ENCODE measurements at regions not wholly inside any gene's neighbourhood (a gene's known extent, or its start where the extent isn't known, plus 50 kb on each side); places are given as distances from the start of the nearest gene placed in this dataset.

DNA sequence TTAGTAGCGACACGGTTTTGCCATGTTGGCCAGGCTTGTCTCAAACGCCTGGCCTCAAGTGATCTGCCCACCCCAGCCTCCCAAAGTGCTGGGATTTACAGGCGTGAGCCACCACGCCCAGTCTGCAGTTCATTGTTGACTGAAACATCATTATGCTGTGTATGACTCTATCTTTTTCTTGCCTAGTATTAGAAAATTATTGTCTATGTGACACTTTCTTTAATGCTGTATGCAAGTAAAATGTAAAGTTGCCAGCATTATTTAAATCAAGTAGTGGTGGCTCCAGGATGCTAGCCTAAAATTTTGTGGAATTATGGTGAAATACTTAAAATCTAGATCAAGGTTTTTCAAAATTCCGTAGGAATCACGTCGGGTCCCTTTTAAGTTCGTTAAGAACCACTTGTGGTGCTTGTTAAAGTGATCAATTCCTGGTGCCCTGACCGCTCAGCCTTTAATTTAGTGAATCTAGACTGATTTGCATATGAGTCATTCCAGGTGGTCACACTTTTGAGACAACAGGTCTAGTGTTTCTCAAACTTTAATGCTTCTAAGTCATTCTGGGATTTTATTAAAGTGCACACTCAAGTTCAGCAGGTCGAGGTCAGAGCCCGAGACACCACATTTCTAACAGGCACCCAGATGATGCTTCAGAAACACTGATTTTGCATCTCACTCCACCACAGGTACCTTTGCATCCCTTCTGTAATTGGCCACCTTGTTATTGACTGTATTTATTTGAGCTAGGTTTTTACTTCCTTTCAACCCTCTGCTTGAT, 132.6 kb upstream of the MTHFD1L start:
- Mint-ChIP-seq H3K36me3 (ENCODE audit: low read depth, unreplicated experiment) (peaks cover 2% of the 10 kb centered on the region), H3K9me3 (ENCODE audit: unreplicated experiment) (no peaks in the 10 kb centered on the region), H3K27me3 (ENCODE audit: low read depth, unreplicated experiment) (no peaks in the 10 kb centered on the region), H3K4me3 (ENCODE audit: unreplicated experiment) (no peak overlapping the region), H3K4me1 (ENCODE audit: low read depth, unreplicated experiment) (peaks cover 1% of the 10 kb centered on the region), H3K27ac (ENCODE audit: unreplicated experiment) (no peak overlapping the region)
- H3K9me3 ChIP-seq (ENCODE audit: insufficient read depth, low read depth, low read length), result no peaks in the 10 kb centered on the region
- H3K4me1 ChIP-seq (ENCODE audit: insufficient read depth, low read length), result no peaks in the 10 kb centered on the region
- FAIRE-seq (no peak), DNase-seq (ENCODE audit: low read depth) (no peak)
- no peak for TF ChIP-seq EZH2 (IDR thresholded peaks at IDR 0.05; ENCODE audit: insufficient read depth, low read length)
- TF ChIP-seq, protein P1, sequence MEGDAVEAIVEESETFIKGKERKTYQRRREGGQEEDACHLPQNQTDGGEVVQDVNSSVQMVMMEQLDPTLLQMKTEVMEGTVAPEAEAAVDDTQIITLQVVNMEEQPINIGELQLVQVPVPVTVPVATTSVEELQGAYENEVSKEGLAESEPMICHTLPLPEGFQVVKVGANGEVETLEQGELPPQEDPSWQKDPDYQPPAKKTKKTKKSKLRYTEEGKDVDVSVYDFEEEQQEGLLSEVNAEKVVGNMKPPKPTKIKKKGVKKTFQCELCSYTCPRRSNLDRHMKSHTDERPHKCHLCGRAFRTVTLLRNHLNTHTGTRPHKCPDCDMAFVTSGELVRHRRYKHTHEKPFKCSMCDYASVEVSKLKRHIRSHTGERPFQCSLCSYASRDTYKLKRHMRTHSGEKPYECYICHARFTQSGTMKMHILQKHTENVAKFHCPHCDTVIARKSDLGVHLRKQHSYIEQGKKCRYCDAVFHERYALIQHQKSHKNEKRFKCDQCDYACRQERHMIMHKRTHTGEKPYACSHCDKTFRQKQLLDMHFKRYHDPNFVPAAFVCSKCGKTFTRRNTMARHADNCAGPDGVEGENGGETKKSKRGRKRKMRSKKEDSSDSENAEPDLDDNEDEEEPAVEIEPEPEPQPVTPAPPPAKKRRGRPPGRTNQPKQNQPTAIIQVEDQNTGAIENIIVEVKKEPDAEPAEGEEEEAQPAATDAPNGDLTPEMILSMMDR (IDR thresholded peaks at IDR 0.05; ENCODE audit: insufficient read depth, low read depth, low read length), result no peak
- H3K27me3 ChIP-seq (ENCODE audit: insufficient read depth, low read length), result no peaks in the 10 kb centered on the region
- H4K20me1 ChIP-seq (ENCODE audit: insufficient read depth, low read length), result no peaks in the 10 kb centered on the region
- no peak overlapping the region for H2AFZ ChIP-seq (ENCODE audit: low read depth, low read length)
- H3K36me3 ChIP-seq (ENCODE audit: insufficient read depth, low read length), result no peaks in the 10 kb centered on the region
- H3K27ac ChIP-seq (ENCODE audit: low read depth, low read length), result no peak overlapping the region
- H3K79me2 ChIP-seq (ENCODE audit: insufficient read depth, low read length), result peaks cover 22% of the 10 kb centered on the region
- H3K9ac ChIP-seq (ENCODE audit: low read length), result no peak overlapping the region
- no peak overlapping the region for H3K4me2 ChIP-seq (ENCODE audit: low read length)
- H3K4me3 ChIP-seq (ENCODE audit: insufficient read depth, low read depth, low read length), result no peak overlapping the region

DNA sequence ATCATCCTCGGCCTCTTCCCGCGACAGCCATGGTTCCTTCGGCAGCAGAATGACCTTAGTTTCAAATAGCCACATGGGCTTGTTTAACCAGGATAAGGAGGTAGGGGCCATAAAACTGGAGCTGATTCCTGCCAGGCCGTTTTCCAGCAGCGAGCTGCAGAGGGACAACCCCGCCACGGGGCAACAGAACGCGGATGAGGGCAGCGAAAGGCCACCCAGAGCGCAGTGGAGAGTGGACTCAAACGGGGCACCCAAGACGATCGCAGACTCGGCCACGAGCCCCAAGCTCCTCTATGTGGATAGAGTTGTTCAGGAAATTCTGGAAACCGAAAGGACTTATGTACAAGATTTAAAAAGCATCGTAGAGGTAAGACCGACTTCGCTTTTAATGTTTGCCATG, 131.8 kb upstream of the MTHFD1L start:
- Mint-ChIP-seq H3K9me3 (ENCODE audit: unreplicated experiment) (no peaks in the 10 kb centered on the region), H3K4me3 (ENCODE audit: unreplicated experiment) (no peak overlapping the region), H3K27ac (ENCODE audit: unreplicated experiment) (no peak overlapping the region), H3K27me3 (ENCODE audit: low read depth, unreplicated experiment) (no peaks in the 10 kb centered on the region), H3K36me3 (ENCODE audit: low read depth, unreplicated experiment) (peaks cover 2% of the 10 kb centered on the region), H3K4me1 (ENCODE audit: low read depth, unreplicated experiment) (peaks cover 1% of the 10 kb centered on the region)
- FAIRE-seq (no peak), DNase-seq (ENCODE audit: low read depth) (no peak)
- no peak overlapping the region for H3K27ac ChIP-seq (ENCODE audit: low read depth, low read length)
- H4K20me1 ChIP-seq (ENCODE audit: insufficient read depth, low read length), result no peaks in the 10 kb centered on the region
- no peak overlapping the region for H3K4me2 ChIP-seq (ENCODE audit: low read length)
- TF ChIP-seq, protein P1 (IDR thresholded peaks at IDR 0.05; ENCODE audit: insufficient read depth, low read depth, low read length), result no peak
- TF ChIP-seq EZH2 (IDR thresholded peaks at IDR 0.05; ENCODE audit: insufficient read depth, low read length), result no peak
- H2AFZ ChIP-seq (ENCODE audit: low read depth, low read length), result no peak overlapping the region
- no peaks in the 10 kb centered on the region for H3K27me3 ChIP-seq (ENCODE audit: insufficient read depth, low read length)
- H3K36me3 ChIP-seq (ENCODE audit: insufficient read depth, low read length), result no peaks in the 10 kb centered on the region
- H3K79me2 ChIP-seq (ENCODE audit: insufficient read depth, low read length), result peaks cover 28% of the 10 kb centered on the region
- no peaks in the 10 kb centered on the region for H3K9me3 ChIP-seq (ENCODE audit: insufficient read depth, low read depth, low read length)
- H3K4me3 ChIP-seq (ENCODE audit: insufficient read depth, low read depth, low read length), result no peak overlapping the region
- H3K9ac ChIP-seq (ENCODE audit: low read length), result no peak overlapping the region
- H3K4me1 ChIP-seq (ENCODE audit: insufficient read depth, low read length), result no peaks in the 10 kb centered on the region

DNA sequence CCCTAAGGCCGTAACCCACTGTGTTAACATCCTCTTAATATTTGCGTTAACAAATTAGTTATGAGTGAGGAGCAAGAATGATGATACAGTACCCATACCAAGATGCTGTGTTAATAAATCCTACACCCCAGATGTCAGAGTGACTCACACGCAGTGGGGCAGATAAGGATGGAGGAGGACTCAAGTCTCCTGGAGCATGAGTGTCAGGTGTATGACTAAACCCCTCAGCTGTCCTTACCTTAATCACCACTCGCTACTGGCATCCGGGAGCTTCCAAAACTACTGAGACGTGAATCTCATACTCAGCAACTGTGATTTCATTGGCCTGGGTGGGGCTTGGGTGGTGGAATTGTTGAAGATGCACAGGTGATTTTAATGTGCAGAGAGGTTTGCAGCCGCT, 131.3 kb upstream of the MTHFD1L start:
- no peak overlapping the region for H3K27ac Mint-ChIP-seq (ENCODE audit: unreplicated experiment)
- H3K4me3 Mint-ChIP-seq (ENCODE audit: unreplicated experiment), result no peak overlapping the region
- H3K36me3 Mint-ChIP-seq (ENCODE audit: low read depth, unreplicated experiment), result peaks cover 2% of the 10 kb centered on the region
- H2AFZ ChIP-seq (ENCODE audit: low read depth, low read length), result no peak overlapping the region
- H3K4me1 Mint-ChIP-seq (ENCODE audit: low read depth, unreplicated experiment), result peaks cover 1% of the 10 kb centered on the region
- H3K4me1 ChIP-seq (ENCODE audit: insufficient read depth, low read length), result no peaks in the 10 kb centered on the region
- H3K27ac ChIP-seq (ENCODE audit: low read depth, low read length), result no peak overlapping the region
- no peaks in the 10 kb centered on the region for H3K9me3 Mint-ChIP-seq (ENCODE audit: unreplicated experiment)
- TF ChIP-seq, protein P1 (IDR thresholded peaks at IDR 0.05; ENCODE audit: insufficient read depth, low read depth, low read length), result no peak
- no peak for TF ChIP-seq EZH2 (IDR thresholded peaks at IDR 0.05; ENCODE audit: insufficient read depth, low read length)
- no peaks in the 10 kb centered on the region for H3K36me3 ChIP-seq (ENCODE audit: insufficient read depth, low read length)
- no peaks in the 10 kb centered on the region for H3K27me3 Mint-ChIP-seq (ENCODE audit: low read depth, unreplicated experiment)
- no peaks in the 10 kb centered on the region for H4K20me1 ChIP-seq (ENCODE audit: insufficient read depth, low read length)
- H3K4me3 ChIP-seq (ENCODE audit: insufficient read depth, low read depth, low read length), result no peak overlapping the region
- DNase-seq (ENCODE audit: low read depth) (peak; percentile 50), FAIRE-seq (no peak)
- H3K9ac ChIP-seq (ENCODE audit: low read length), result no peak overlapping the region
- H3K27me3 ChIP-seq (ENCODE audit: insufficient read depth, low read length), result no peaks in the 10 kb centered on the region
- H3K4me2 ChIP-seq (ENCODE audit: low read length), result no peak overlapping the region
- peaks cover 24% of the 10 kb centered on the region for H3K79me2 ChIP-seq (ENCODE audit: insufficient read depth, low read length)
- H3K9me3 ChIP-seq (ENCODE audit: insufficient read depth, low read depth, low read length), result no peaks in the 10 kb centered on the region
